Vagina (tissue), 2 donors: ENCODE measurements at regions not wholly inside any gene's neighbourhood (a gene's known extent, or its start where the extent isn't known, plus 50 kb on each side); places are given as distances from the start of the nearest gene placed in this dataset.

Source experiments
- DNase-seq, 2 donors: peaks; one replicate each; pipeline ENCODE4 v3.0.0-alpha.2; 2017; ENCODE audit errors: extremely low spot score in 2 of 2
- H3K27ac ChIP-seq: fragments of 200-600 bp; sonication (generic); one replicate; pipeline ENCODE4 v1.5.1; 2019
- H3K27me3 ChIP-seq: fragments of 200-600 bp; sonication (generic); one replicate; pipeline ENCODE4 v1.5.1; 2019
- H3K36me3 ChIP-seq, 2 donors: fragments of 200-600 bp; sonication (generic); one replicate each; pipeline ENCODE4 v1.5.1; 2017 to 2019
- H3K4me1 ChIP-seq: fragments of 200-600 bp; sonication (generic); one replicate; pipeline ENCODE4 v1.5.1; 2019
- H3K4me3 ChIP-seq, 2 donors: fragments of 200-600 bp; sonication (generic); 1 replicate in 1 of 2; 2 replicates in 1 of 2; pipeline ENCODE4 v1.5.1; 2016 to 2019
- H3K9me3 ChIP-seq: fragments of 200-600 bp; sonication (generic); one replicate; pipeline ENCODE4 v1.5.1; 2019
- POLR2A ChIP-seq, 2 donors: fragments of 450-650 bp; IDR thresholded peaks; one replicate each; pipeline ENCODE4 v1.6.1; 2017; ENCODE audit warnings: antibody characterized with exemption in 2 of 2, mild to moderate bottlenecking in 2 of 2, moderate library complexity in 2 of 2
- POLR2AphosphoS5 ChIP-seq, 2 donors: sonication (generic); formaldehyde crosslinking; IDR thresholded peaks; one replicate each; pipeline ENCODE4 v1.9.0; 2017; ENCODE audit warnings: antibody characterized with exemption in 2 of 2, mild to moderate bottlenecking in 2 of 2, low read depth in 1 of 2; ENCODE audit not compliant: insufficient read depth in 1 of 2
- intact Hi-C: fragments of 100-400 bp; cut with DNase I; formaldehyde crosslinking; loops from one replicate; pipeline ENCODE4 v1.15.1; 2023
- TF ChIP-seq, protein P1 (sequence below), 3 experiments: fragments of 450-650 bp in 2 of 3; fragments of 200-600 bp in 1 of 3; sonication (generic) in 1 of 3; IDR thresholded peaks; one replicate each; pipeline ENCODE4 v1.5.1; 2017 to 2019; ENCODE audit warnings: antibody characterized with exemption in 3 of 3, mild to moderate bottlenecking in 2 of 3, moderate library complexity in 2 of 3

DNA sequence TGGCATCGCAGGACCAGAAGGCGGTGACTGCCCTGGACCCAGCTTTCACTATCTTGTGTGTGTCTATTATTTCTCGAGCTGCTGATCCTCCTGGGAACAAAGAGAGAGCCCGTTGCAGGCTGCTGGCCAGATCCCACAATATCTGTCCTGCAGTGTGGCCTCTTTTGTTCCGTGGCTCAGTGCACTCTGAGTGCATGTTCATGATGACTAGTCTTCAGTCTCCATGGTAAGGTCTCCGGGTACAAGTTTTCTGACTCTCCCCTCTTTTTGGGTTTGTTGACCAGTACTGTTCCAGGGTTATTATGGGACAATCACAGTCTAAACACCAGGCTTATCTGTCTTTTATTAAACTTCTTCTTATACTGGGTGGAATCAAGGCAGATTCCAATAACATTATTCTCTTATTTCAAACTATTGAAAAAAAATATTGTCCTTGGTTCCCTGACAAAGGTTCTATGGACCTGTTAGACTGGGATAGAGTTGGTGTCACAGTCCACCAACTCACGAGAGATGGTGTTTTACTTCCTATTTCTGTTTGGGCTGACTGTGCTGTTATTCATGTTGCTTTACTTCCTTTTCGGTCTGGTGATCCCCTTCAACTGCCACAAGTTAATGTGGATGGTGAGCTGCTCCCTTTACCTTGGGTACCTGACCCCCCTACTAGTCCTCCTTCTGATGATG is 192.9 kb upstream of the ALG10B start:
- Histone ChIP-seq H3K27ac (no peak overlapping the region), H3K36me3 (no peaks in the 10 kb centered on the region), H3K27me3 (no peaks in the 10 kb centered on the region), H3K9me3 (no peaks in the 10 kb centered on the region), H3K4me3 (no peak overlapping the region), H3K4me1 (no peaks in the 10 kb centered on the region)
- intact Hi-C loops, result no loop called here
- TF ChIP-seq, protein P1, sequence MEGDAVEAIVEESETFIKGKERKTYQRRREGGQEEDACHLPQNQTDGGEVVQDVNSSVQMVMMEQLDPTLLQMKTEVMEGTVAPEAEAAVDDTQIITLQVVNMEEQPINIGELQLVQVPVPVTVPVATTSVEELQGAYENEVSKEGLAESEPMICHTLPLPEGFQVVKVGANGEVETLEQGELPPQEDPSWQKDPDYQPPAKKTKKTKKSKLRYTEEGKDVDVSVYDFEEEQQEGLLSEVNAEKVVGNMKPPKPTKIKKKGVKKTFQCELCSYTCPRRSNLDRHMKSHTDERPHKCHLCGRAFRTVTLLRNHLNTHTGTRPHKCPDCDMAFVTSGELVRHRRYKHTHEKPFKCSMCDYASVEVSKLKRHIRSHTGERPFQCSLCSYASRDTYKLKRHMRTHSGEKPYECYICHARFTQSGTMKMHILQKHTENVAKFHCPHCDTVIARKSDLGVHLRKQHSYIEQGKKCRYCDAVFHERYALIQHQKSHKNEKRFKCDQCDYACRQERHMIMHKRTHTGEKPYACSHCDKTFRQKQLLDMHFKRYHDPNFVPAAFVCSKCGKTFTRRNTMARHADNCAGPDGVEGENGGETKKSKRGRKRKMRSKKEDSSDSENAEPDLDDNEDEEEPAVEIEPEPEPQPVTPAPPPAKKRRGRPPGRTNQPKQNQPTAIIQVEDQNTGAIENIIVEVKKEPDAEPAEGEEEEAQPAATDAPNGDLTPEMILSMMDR (IDR thresholded peaks at IDR 0.05), result no peak
- TF ChIP-seq POLR2AphosphoS5 (IDR thresholded peaks at IDR 0.05; ENCODE audit: insufficient read depth in 1 of 2, low read depth in 1 of 2), result no peak
- no peak for TF ChIP-seq POLR2A (IDR thresholded peaks at IDR 0.05)
- peak in 1 of 2 donors; percentile 49 for DNase-seq

DNA sequence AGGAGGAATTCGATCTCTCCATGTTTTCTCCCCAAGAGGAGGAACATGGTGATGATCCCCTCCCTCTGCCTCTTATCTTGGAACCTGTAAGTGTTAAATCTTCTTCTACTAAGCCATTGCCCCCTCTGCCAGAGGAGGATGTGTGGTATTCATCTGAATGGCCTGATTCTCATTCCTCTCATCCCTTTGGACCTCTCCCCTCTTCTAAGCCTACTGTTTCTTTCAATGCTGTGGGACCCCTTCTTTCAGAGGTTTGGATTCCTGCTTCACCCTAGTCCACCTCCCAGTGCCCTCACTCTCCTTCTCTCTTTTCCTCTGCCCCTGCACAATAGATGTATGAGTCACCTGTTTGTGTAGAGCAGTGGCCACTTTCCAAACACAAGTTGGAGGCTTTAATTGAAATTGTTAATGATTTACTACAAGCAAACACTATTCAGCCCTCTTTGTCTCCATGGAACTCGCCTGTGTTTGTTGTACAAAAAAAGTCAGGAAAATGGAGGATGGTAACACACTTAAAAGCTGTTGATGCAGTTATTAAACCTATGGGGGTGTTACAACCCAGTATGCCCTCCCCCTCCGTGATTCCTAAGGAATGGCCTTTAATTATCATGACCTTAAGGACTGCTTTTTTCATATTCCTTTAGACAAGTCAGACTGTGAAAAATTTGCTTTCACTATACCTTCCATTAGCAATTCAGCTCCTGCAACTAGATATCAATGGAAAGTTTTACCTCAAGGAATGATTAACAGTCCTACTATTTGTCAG is 192.1 kb upstream of the ALG10B start:
- peak in 1 of 2 donors; percentile 27 for DNase-seq
- no peak overlapping the region for H3K27ac ChIP-seq
- TF ChIP-seq POLR2A (IDR thresholded peaks at IDR 0.05) (no peak), POLR2AphosphoS5 (IDR thresholded peaks at IDR 0.05; ENCODE audit: insufficient read depth in 1 of 2, low read depth in 1 of 2) (no peak)
- TF ChIP-seq, protein P1 (IDR thresholded peaks at IDR 0.05), result no peak
- no peaks in the 10 kb centered on the region for H3K36me3 ChIP-seq
- no peak overlapping the region for H3K4me3 ChIP-seq
- intact Hi-C loops, result no loop called here
- no peaks in the 10 kb centered on the region for H3K4me1 ChIP-seq
- no peaks in the 10 kb centered on the region for H3K27me3 ChIP-seq
- no peaks in the 10 kb centered on the region for H3K9me3 ChIP-seq

DNA sequence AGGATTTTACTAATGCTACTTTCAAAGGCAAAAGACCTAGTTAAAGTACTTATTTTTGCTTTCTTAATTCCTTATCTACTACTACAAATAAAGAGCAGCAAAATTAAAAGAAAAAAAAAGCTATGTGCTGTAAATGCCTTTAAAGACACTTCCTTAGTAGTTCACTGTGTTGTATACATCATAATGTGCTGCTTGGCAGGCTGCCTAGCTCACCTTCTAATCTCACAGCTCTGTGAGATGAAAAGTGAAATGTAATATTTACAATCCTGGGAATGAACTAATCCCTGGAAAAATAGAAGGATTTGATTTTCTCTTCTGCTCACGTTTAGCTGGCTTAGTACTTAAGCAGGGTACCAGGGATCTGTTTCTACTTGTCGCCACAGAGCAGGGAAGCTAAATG is 184.4 kb upstream of the ALG10B start:
- DNase-seq, result no peak
- intact Hi-C loops, result no loop called here
- no peak overlapping the region for H3K27ac ChIP-seq

DNA sequence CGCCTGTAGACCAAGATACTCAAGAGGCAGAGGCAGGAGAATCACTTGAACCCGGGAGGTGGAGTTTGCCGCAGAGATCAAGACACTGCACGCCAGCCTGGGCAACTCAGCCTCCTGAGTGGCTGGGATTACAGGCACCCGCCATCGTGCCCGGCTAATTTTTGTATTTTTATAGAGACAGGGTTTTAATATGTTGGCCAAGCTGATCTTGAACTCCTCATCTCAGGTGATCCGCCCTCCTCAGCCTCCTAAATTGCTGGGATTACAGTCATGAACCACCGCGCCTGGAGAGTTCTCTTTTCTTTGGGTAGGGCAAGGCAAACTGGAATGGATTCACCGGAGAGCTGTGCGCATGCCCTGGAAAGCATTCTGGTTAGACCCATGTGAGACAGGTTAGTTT is 179.3 kb upstream of the ALG10B start:
- DNase-seq, result no peak
- TF ChIP-seq, protein P1 (IDR thresholded peaks at IDR 0.05), result no peak
- TF ChIP-seq POLR2A (IDR thresholded peaks at IDR 0.05) (no peak), POLR2AphosphoS5 (IDR thresholded peaks at IDR 0.05; ENCODE audit: insufficient read depth in 1 of 2, low read depth in 1 of 2) (no peak)
- H3K36me3 ChIP-seq, result no peaks in the 10 kb centered on the region
- no peaks in the 10 kb centered on the region for H3K9me3 ChIP-seq
- H3K27ac ChIP-seq, result no peak overlapping the region
- H3K4me3 ChIP-seq, result no peak overlapping the region
- H3K27me3 ChIP-seq, result no peaks in the 10 kb centered on the region
- peaks cover 9% of the 10 kb centered on the region for H3K4me1 ChIP-seq
- intact Hi-C loops, result loop anchor here (5.0 kb wide), 1 partner anchor 180 kb away; the partner anchor contains the start of gene ALG10B

More for the DNA sequence above, 184.4 kb upstream of the ALG10B start:
- TF ChIP-seq, protein P1 (IDR thresholded peaks at IDR 0.05), result no peak
- TF ChIP-seq POLR2AphosphoS5 (IDR thresholded peaks at IDR 0.05; ENCODE audit: insufficient read depth in 1 of 2, low read depth in 1 of 2) (no peak), POLR2A (IDR thresholded peaks at IDR 0.05) (no peak)
- Histone ChIP-seq H3K27me3 (no peaks in the 10 kb centered on the region), H3K9me3 (no peaks in the 10 kb centered on the region), H3K4me1 (no peaks in the 10 kb centered on the region), H3K4me3 (no peak overlapping the region), H3K36me3 (no peaks in the 10 kb centered on the region)

DNA sequence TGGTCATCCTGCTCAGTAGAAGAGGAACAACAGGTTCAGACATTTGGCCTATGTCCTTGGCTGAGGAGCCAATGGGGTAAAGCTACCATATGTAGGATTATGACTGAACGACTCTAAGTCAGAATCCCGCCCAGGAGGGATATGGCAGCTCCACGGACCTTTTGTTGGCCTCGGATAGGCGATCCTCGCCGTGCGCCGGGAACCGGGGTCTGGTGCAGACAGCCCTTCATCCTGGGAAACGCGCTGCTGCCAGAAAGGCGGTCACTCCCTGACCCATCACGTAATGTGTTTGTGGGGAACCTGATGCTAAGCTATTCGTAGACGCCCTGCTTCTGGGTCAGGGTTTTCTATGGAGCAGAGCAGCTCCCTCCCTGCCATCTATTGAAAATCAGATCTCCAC is 178.9 kb upstream of the ALG10B start:
- no peak for DNase-seq
- Histone ChIP-seq H3K27me3 (no peaks in the 10 kb centered on the region), H3K4me1 (peaks cover 9% of the 10 kb centered on the region), H3K36me3 (no peaks in the 10 kb centered on the region), H3K9me3 (no peaks in the 10 kb centered on the region), H3K27ac (no peak overlapping the region), H3K4me3 (no peak overlapping the region)
- TF ChIP-seq POLR2AphosphoS5 (IDR thresholded peaks at IDR 0.05; ENCODE audit: insufficient read depth in 1 of 2, low read depth in 1 of 2), result no peak
- TF ChIP-seq, protein P1 (IDR thresholded peaks at IDR 0.05), result no peak
- no peak for TF ChIP-seq POLR2A (IDR thresholded peaks at IDR 0.05)
- intact Hi-C loops, result loop anchor here (5.0 kb wide), 1 partner anchor 180 kb away; the partner anchor contains the start of gene ALG10B
